Endothelial cell (in vitro differentiated cells): ENCODE measurements at regions not wholly inside any gene's neighbourhood (a gene's known extent, or its start where the extent isn't known, plus 50 kb on each side); places are given as distances from the start of the nearest gene placed in this dataset.

ENCODE experiments used
- DNase-seq: peaks from one replicate; pipeline ENCODE4 v3.0.0; 2021; ENCODE audit warnings: low spot score
- H3K27ac Mint-ChIP-seq: one replicate; pipeline ENCODE4 v1.8.0; 2021; ENCODE audit warnings: mixed read lengths, inconsistent platforms; ENCODE audit not compliant: unreplicated experiment
- H3K27me3 Mint-ChIP-seq: one replicate; pipeline ENCODE4 v1.8.0; 2021; ENCODE audit warnings: mild to moderate bottlenecking, moderate library complexity, mixed read lengths, inconsistent platforms; ENCODE audit not compliant: unreplicated experiment
- H3K36me3 Mint-ChIP-seq: one replicate; pipeline ENCODE4 v1.8.0; 2021; ENCODE audit warnings: mild to moderate bottlenecking, low read depth, mixed read lengths, inconsistent platforms; ENCODE audit not compliant: unreplicated experiment
- H3K4me1 Mint-ChIP-seq: one replicate; pipeline ENCODE4 v1.8.0; 2021; ENCODE audit warnings: mild to moderate bottlenecking, mixed read lengths, inconsistent platforms; ENCODE audit not compliant: unreplicated experiment
- H3K4me3 Mint-ChIP-seq: one replicate; pipeline ENCODE4 v1.8.0; 2021; ENCODE audit warnings: mild to moderate bottlenecking, mixed read lengths, inconsistent platforms; ENCODE audit not compliant: unreplicated experiment
- H3K9me3 Mint-ChIP-seq: one replicate; pipeline ENCODE4 v1.8.0; 2021; ENCODE audit warnings: mixed read lengths, inconsistent platforms; ENCODE audit not compliant: unreplicated experiment
- TF ChIP-seq, protein P1 (sequence below): fragments of 200-600 bp; sonication (generic); IDR thresholded peaks from one replicate; pipeline ENCODE4 v1.5.0; 2021; ENCODE audit warnings: antibody characterized with exemption; ENCODE audit not compliant: unreplicated experiment

DNA sequence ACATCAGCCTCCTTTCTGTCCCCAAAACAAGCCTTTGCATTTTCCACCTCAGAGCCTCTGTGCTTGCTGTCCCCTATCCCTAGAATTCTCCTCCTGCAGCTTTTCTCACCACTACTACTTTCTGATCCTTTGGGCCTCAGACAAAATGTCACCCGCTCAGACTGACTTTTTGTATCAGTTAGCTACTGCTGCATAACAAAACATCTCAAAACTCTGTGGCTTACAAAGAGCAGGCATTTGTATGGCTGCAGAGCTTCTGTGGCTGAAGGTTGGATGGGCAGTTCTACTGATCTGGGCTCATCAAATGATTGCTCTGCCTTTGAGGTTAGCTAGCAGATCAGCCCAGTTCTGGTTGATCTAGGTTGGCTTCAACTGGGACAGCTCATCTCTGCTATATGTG, 248.7 kb downstream of the MN1 start:
- TF ChIP-seq, protein P1, sequence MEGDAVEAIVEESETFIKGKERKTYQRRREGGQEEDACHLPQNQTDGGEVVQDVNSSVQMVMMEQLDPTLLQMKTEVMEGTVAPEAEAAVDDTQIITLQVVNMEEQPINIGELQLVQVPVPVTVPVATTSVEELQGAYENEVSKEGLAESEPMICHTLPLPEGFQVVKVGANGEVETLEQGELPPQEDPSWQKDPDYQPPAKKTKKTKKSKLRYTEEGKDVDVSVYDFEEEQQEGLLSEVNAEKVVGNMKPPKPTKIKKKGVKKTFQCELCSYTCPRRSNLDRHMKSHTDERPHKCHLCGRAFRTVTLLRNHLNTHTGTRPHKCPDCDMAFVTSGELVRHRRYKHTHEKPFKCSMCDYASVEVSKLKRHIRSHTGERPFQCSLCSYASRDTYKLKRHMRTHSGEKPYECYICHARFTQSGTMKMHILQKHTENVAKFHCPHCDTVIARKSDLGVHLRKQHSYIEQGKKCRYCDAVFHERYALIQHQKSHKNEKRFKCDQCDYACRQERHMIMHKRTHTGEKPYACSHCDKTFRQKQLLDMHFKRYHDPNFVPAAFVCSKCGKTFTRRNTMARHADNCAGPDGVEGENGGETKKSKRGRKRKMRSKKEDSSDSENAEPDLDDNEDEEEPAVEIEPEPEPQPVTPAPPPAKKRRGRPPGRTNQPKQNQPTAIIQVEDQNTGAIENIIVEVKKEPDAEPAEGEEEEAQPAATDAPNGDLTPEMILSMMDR, result no peak
- DNase-seq, result no peak
- no peak overlapping the region for H3K27ac Mint-ChIP-seq

DNA sequence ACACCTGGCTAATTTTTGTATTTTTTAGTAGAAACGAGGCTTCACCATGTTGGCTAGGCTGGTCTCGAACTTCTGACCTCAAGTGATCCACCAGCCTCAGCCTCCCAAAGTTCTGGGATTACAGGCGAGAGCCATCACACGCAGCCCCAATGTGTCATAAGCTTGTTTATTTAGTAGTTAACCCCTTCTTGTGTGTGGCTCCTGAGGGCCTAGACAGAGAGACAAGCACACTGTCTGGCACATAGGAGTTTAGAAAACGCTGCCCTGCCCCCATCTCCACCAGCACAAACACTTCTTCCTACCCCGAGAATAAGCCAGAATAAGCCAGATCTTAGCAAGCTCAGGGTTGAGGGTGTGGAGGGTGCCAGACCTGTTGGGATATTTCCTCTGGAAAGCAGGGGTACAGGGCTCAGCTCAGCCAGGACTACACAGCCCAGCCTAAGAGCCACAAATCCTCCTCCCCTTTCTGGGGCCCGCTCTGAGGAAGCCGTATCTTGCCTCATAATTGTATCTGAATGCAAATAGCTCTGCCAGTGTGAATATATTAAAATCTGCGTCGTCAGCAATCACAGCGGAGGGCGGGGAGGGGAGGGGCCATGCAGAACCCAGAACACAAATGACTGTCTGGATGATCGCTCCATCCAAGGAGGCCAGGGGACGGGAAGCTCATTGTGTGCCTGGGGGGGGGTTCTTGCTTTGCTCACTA, 247.3 kb downstream of the MN1 start:
- Mint-ChIP-seq H3K27ac (no peak overlapping the region), H3K4me3 (no peak overlapping the region), H3K4me1 (no peaks in the 10 kb centered on the region), H3K27me3 (peaks cover 4% of the 10 kb centered on the region), H3K36me3 (no peaks in the 10 kb centered on the region), H3K9me3 (no peaks in the 10 kb centered on the region)
- DNase-seq, result no peak
- TF ChIP-seq, protein P1, result no peak

More for the DNA sequence above, 248.7 kb downstream of the MN1 start:
- H3K9me3 Mint-ChIP-seq, result no peaks in the 10 kb centered on the region
- H3K36me3 Mint-ChIP-seq, result no peaks in the 10 kb centered on the region
- no peaks in the 10 kb centered on the region for H3K4me1 Mint-ChIP-seq
- peaks cover 4% of the 10 kb centered on the region for H3K27me3 Mint-ChIP-seq
- H3K4me3 Mint-ChIP-seq, result no peak overlapping the region

DNA sequence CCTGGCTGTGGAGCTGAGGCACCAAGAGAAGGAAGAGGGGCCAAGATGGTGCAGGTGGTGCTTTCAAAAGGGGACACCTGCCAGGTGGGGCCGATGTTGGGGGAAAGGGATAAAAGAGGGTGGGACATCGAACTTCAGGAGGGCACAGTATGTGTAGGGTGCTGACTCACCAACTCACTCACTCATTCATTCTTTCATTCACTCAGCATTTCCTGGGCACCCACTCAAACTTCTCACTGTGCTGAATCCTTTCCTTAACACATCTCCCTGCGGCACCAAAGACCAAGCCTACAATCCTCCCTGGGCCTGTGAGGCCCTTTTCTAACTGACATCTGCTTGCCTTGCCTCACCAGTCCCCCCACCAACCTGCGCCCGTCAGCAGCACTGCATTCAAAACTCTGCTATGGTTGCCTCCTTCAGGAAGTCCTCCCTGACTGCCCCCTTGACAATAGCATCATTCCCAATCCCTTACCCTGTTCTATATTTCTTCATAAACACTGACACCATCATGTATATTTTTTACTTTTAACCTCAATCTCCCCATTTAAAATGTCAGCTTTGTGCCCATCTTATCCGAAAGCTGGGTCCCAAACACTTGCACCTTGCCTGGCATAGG, 246.6 kb downstream of the MN1 start:
- no peak overlapping the region for H3K4me3 Mint-ChIP-seq
- peaks cover 4% of the 10 kb centered on the region for H3K27me3 Mint-ChIP-seq
- H3K27ac Mint-ChIP-seq, result no peak overlapping the region
- no peaks in the 10 kb centered on the region for H3K36me3 Mint-ChIP-seq
- no peaks in the 10 kb centered on the region for H3K4me1 Mint-ChIP-seq
- no peak for DNase-seq
- TF ChIP-seq, protein P1, result no peak
- no peaks in the 10 kb centered on the region for H3K9me3 Mint-ChIP-seq

DNA sequence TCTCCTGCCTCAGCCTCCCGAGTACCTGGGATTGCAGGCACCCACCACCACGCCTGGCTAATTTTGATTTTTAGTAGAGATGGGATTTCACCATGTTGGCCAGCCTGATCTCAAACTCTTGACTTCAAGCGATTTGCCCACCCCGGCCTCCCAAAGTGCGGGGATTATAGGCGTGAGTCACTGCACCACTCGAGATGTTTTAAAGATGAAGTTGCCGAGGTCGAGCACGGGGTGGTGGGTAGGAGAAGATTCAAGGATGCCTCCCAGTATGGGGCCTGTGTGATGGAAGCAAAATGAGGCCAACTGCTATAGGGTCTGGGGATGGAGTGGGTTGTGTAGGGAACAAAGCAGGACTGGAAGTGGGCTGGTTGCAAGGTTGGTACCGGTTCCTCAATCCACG, 245.2 kb downstream of the MN1 start:
- no peak overlapping the region for H3K4me3 Mint-ChIP-seq
- H3K27me3 Mint-ChIP-seq, result peaks cover 2% of the 10 kb centered on the region
- H3K27ac Mint-ChIP-seq, result no peak overlapping the region
- no peak for DNase-seq
- TF ChIP-seq, protein P1, result no peak
- H3K9me3 Mint-ChIP-seq, result no peaks in the 10 kb centered on the region
- peaks cover 4% of the 10 kb centered on the region for H3K4me1 Mint-ChIP-seq
- H3K36me3 Mint-ChIP-seq, result peaks cover 4% of the 10 kb centered on the region

DNA sequence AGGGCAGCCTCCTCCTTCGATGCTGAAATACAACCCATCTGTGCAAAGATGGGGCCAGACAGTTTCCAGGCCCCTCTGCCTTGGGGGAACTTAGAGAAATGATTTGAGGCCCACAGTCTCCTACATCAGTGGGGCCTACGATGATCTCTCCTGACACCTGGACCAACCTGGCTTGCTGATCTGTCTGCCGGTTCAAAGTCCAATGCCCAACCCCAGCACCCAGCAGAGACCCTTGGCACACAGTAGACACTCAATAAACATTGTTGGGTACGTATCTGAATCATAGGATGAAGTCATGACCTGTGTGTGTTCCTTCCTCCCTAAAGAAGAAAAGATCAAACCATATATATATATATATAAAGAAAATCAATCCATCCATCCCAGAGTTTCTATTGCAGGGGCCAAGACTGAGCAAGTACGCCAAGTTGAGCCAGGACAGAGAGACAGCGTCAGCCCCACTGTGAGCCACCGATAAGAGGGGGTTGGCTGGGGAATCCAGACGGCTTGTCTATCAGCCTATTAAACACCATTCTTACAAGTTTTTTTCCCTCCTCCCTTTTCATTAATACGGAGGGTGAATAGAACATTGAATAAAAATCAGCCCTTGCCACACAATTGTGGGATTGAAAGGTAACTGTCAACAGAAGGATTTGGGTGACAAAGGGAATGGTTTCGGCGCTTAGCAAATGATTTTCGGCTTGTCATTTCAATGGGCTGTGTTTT, 244.1 kb downstream of the MN1 start:
- H3K4me1 Mint-ChIP-seq, result peaks cover 4% of the 10 kb centered on the region
- peaks cover 2% of the 10 kb centered on the region for H3K27me3 Mint-ChIP-seq
- H3K9me3 Mint-ChIP-seq, result no peaks in the 10 kb centered on the region
- TF ChIP-seq, protein P1, result no peak
- H3K27ac Mint-ChIP-seq, result no peak overlapping the region
- H3K36me3 Mint-ChIP-seq, result peaks cover 4% of the 10 kb centered on the region
- no peak for DNase-seq
- no peak overlapping the region for H3K4me3 Mint-ChIP-seq
